K562 (cell line): ENCODE measurements at regions not wholly inside any gene's neighbourhood (a gene's known extent, or its start where the extent isn't known, plus 50 kb on each side); places are given as distances from the start of the nearest gene placed in this dataset.

Experiments used
- GTF2A2 ChIP-seq: IDR thresholded peaks from 2 replicates; pipeline ENCODE4 v1.6.1; 2016; ENCODE audit warnings: mild to moderate bottlenecking, missing genetic modification characterization, missing compliant biosample characterization
- HDAC6 ChIP-seq: IDR thresholded peaks from 2 replicates; pipeline ENCODE4 v1.6.1; 2012; ENCODE audit warnings: low read depth, mild to moderate bottlenecking, control low read depth, inconsistent platforms, low read length, moderate library complexity
- KDM2B ChIP-seq: fragments of 250-450 bp; sonication (Bioruptor Pico); IDR thresholded peaks from 2 replicates; pipeline ENCODE4 v1.8.0; 2021; ENCODE audit warnings: mild to moderate bottlenecking, moderate library complexity
- KDM5B ChIP-seq: fragments of 200-600 bp; sonication (generic); IDR thresholded peaks from 2 replicates; pipeline ENCODE4 v1.6.1; 2012; ENCODE audit warnings: low read depth, mild to moderate bottlenecking, moderate library complexity, low read length, control low read depth, inconsistent platforms; ENCODE audit not compliant: insufficient replicate concordance
- KLF10 ChIP-seq: fragments of 250-450 bp; sonication (Bioruptor Pico); IDR thresholded peaks from 2 replicates; pipeline ENCODE4 v1.6.1; 2021; ENCODE audit warnings: matching md5 sums
- NFATC3 ChIP-seq: fragments of 450-650 bp; IDR thresholded peaks from 2 replicates; pipeline ENCODE4 v1.6.1; 2017; ENCODE audit warnings: mild to moderate bottlenecking
- NUFIP1 ChIP-seq: fragments of 450-650 bp; IDR thresholded peaks from 2 replicates; pipeline ENCODE4 v1.6.1; 2018; ENCODE audit not compliant: partially characterized antibody
- RBM22 ChIP-seq: fragments of 200-400 bp; formaldehyde crosslinking; IDR thresholded peaks from 2 replicates; pipeline ENCODE4 v1.6.1; 2018; ENCODE audit warnings: low read length, low read depth; ENCODE audit not compliant: poor library complexity, severe bottlenecking
- RHOXF2B ChIP-seq: fragments of 250-450 bp; sonication (Bioruptor Pico); conservative IDR thresholded peaks from 2 replicates; pipeline ENCODE4 v1.5.1; 2021
- SAFB2 ChIP-seq: fragments of 200-400 bp; formaldehyde crosslinking; IDR thresholded peaks from 2 replicates; pipeline ENCODE4 v1.6.1; 2018; ENCODE audit warnings: borderline replicate concordance, low read length, low read depth, moderate library complexity; ENCODE audit not compliant: severe bottlenecking
- ZFP36 ChIP-seq: fragments of 150-350 bp; IDR thresholded peaks from 2 replicates; pipeline ENCODE4 v1.6.1; 2018; ENCODE audit warnings: low read length, low read depth; ENCODE audit not compliant: partially characterized antibody
- ZNF224 ChIP-seq: sonication (generic); formaldehyde crosslinking; IDR thresholded peaks from 2 replicates; pipeline ENCODE4 v1.8.0; 2022; ENCODE audit warnings: mild to moderate bottlenecking, missing genetic modification reagents
- TF ChIP-seq, protein P1 (sequence below): fragments of 450-650 bp; IDR thresholded peaks from 2 replicates; pipeline ENCODE4 v1.7.0; 2016; ENCODE audit warnings: borderline replicate concordance
- TF ChIP-seq, protein P2 (sequence below): conservative IDR thresholded peaks from 2 replicates; pipeline ENCODE4 v1.6.1; 2011; ENCODE audit warnings: low read depth, mild to moderate bottlenecking, low read length; ENCODE audit not compliant: control insufficient read depth
- TF ChIP-seq, protein P3 (sequence below), 2 experiments: fragments of 450-650 bp; IDR thresholded peaks; 2 replicates each; pipeline ENCODE4 v1.6.1; 2016; ENCODE audit warnings: mild to moderate bottlenecking in 2 of 2, borderline replicate concordance in 1 of 2, low read depth in 1 of 2, moderate library complexity in 1 of 2

DNA sequence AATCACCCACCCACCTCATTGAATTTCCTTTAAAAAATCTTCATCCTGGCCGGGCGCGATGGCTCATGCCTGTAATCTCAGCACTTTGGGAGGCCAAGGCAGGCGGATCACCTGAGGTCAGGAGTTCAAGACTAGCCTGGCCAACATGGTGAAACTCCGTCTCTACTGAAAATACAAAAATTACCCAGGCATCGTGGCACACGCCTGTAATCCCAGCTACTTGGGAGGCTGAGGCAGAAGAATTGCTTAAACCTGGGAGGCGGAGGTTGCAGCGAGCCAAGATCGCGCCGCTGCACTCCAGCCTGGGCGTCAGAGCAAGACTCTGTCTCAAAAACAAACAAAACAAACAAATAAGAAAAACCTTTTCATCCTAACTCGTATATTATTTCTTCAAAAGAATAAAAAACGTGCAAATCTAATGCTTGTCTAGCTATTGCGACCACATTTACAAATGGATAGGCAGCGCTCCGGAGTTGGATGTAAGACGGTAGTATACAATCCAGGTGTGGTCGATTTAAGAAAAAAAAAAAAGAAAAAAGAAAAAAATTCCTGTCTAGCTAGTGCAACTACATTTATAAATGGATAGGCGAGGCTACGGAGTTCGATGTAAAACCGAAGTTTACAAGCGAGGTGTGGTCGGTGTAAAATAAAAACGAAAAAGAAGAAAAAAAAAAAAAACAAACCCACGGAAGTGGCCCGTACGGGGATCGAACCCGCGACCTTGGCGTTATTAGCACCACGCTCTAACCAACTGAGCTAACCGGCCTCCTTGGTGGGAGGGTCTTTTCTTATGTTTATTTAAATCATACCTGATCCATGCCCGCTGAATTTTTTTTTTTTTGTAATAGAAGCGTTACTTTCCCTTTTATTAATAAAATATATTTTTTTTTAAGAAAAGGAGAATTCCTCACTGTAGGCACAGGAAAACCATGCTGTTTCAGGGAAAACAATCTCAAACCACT is 70.7 kb upstream of the PRSS16 start (continued):
- TF ChIP-seq, protein P1, sequence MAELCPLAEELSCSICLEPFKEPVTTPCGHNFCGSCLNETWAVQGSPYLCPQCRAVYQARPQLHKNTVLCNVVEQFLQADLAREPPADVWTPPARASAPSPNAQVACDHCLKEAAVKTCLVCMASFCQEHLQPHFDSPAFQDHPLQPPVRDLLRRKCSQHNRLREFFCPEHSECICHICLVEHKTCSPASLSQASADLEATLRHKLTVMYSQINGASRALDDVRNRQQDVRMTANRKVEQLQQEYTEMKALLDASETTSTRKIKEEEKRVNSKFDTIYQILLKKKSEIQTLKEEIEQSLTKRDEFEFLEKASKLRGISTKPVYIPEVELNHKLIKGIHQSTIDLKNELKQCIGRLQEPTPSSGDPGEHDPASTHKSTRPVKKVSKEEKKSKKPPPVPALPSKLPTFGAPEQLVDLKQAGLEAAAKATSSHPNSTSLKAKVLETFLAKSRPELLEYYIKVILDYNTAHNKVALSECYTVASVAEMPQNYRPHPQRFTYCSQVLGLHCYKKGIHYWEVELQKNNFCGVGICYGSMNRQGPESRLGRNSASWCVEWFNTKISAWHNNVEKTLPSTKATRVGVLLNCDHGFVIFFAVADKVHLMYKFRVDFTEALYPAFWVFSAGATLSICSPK: peak; percentile 43; the same call in 1 of the 2 replicates
- no peak for TF ChIP-seq KDM5B
- TF ChIP-seq RBM22: no peak
- no peak for TF ChIP-seq ZFP36
- TF ChIP-seq ZNF224 (CRISPR knock-in tag): no peak
- TF ChIP-seq, protein P2, sequence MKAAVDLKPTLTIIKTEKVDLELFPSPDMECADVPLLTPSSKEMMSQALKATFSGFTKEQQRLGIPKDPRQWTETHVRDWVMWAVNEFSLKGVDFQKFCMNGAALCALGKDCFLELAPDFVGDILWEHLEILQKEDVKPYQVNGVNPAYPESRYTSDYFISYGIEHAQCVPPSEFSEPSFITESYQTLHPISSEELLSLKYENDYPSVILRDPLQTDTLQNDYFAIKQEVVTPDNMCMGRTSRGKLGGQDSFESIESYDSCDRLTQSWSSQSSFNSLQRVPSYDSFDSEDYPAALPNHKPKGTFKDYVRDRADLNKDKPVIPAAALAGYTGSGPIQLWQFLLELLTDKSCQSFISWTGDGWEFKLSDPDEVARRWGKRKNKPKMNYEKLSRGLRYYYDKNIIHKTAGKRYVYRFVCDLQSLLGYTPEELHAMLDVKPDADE: peak; percentile 85
- peak; percentile 78 for TF ChIP-seq NUFIP1
- TF ChIP-seq, protein P3, sequence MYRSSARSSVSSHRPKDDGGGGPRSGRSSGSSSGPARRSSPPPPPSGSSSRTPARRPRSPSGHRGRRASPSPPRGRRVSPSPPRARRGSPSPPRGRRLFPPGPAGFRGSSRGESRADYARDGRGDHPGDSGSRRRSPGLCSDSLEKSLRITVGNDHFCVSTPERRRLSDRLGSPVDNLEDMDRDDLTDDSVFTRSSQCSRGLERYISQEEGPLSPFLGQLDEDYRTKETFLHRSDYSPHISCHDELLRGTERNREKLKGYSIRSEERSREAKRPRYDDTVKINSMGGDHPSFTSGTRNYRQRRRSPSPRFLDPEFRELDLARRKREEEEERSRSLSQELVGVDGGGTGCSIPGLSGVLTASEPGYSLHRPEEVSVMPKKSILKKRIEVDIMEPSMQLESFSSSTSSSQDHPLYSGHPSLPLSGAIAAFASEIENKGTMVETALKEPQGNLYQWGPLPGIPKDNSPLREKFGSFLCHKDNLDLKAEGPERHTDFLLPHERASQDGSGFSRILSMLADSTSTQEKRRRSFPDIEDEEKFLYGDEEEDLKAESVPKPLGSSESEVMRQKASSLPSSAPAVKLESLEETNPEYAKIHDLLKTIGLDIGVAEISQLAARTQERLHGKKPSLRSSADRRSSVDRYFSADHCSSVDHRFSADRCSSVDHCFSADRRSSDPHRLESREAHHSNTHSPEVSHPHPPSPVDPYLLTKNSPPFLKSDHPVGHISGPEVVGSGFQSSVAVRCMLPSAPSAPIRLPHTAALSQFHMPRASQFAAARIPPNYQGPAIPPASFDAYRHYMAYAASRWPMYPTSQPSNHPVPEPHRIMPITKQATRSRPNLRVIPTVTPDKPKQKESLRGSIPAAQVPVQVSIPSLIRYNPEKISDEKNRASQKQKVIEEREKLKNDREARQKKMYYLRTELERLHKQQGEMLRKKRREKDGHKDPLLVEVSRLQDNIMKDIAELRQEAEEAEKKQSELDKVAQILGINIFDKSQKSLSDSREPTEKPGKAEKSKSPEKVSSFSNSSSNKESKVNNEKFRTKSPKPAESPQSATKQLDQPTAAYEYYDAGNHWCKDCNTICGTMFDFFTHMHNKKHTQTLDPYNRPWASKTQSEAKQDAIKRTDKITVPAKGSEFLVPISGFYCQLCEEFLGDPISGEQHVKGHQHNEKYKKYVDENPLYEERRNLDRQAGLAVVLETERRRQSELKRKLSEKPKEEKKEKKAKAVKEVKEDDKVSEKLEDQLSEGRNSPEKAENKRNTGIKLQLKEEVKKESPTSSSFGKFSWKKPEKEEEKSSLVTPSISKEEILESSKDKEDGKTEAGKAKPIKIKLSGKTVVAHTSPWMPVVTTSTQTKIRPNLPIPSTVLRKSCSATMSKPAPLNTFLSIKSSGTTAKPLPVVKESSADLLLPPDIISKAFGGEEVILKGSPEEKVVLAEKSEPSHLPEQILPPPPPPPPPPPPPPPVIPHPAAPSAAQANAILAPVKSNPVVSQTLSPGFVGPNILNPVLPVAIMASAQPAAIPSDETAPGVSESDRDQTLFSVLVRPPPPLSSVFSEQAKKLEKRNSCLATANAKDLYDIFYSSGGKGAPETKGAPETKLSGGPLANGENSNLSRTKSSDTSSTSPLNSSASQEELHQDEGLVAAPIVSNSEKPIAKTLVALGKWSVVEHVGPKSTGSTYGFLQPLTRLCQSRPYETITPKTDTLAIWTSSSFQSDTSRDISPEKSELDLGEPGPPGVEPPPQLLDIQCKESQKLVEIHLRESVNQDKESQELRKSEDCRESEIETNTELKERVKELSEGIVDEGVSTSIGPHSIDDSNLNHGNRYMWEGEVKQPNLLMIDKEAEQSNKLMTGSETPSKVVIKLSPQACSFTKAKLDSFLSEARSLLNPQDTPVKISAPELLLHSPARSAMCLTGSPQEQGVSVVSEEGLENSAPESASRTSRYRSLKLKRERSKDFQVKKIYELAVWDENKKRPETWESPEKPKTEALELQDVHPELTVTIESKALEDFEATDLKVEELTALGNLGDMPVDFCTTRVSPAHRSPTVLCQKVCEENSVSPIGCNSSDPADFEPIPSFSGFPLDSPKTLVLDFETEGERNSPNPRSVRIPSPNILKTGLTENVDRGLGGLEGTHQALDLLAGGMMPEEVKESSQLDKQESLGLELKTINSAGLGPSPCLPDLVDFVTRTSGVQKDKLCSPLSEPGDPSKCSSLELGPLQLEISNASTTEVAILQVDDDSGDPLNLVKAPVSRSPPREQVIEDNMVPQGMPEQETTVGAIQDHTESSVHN (IDR thresholded peaks at IDR 0.05; ENCODE audit: borderline replicate concordance in 1 of 2, low read depth in 1 of 2): peak in 1 of 2 experiments; percentile 66; a peak in 1 of 4 replicates
- peak; percentile 68; the same call in 1 of the 2 replicates for TF ChIP-seq HDAC6
- no peak for TF ChIP-seq KLF10 (CRISPR knock-in tag)
- TF ChIP-seq GTF2A2 (tag): no peak; the same call in 1 of the 2 replicates
- no peak for TF ChIP-seq SAFB2
- no peak for TF ChIP-seq RHOXF2B (CRISPR knock-in tag)
- 0 out of 2 replicates have a peak, but pooled peaks have one; percentile 41 for TF ChIP-seq KDM2B (CRISPR knock-in tag)
- peak; percentile 66; the same call in 1 of the 2 replicates for TF ChIP-seq NFATC3
